Stimulated activated CD8-positive, alpha-beta memory T cell treated with anti-CD3 and anti-CD28 coated beads, Interleukin-2, amount 100 ng/mL, for 1 hour (primary cell): ENCODE measurements at regions not wholly inside any gene's neighbourhood (a gene's known extent, or its start where the extent isn't known, plus 50 kb on each side); places are given as distances from the start of the nearest gene placed in this dataset.

Source experiments
- DNase-seq, 2 donors: peaks; one replicate each; pipeline ENCODE4 v3.0.0-alpha.2; 2020; ENCODE audit warnings: low read depth in 2 of 2

- no peak for DNase-seq
These were observed 1241.5 kb downstream of the BRD1 start for GRCh38 chr22:48585916-48586798.

GRCh38 chr22:48584170-48584569, 1243.5 kb downstream of the BRD1 start:
- no peak for DNase-seq

DNA sequence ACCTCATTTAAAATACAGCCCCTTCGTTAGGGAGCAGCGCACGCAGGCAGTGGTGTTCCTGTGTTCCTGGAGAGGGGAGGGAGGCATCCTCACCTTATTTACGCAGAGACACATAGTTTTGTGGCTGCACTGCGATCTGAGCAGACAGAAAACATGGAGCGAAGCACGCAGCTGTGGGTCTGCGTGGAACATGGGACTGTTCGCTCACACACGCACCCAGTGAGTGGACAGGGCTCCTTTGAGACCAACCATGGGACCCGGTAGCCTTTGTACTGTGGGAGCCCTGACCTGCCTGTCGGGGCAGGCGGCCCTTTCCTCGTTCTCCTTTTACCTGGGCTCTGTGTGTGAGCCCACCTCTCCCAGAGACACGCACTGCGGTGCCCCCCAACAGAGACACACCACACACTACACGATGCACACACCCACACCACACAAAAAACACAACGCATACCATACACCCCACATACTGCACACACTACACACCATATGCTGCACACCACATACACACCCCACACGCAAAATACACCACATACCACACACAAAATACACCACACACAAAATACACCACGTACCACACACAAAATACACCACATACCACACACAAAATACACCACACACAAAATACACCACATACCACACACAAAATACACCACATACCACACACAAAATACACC, 1245.7 kb downstream of the BRD1 start:
- DNase-seq, result no peak

- no peak for DNase-seq
These were observed 1246.4 kb downstream of the BRD1 start for GRCh38 chr22:48581205-48581766.

DNA sequence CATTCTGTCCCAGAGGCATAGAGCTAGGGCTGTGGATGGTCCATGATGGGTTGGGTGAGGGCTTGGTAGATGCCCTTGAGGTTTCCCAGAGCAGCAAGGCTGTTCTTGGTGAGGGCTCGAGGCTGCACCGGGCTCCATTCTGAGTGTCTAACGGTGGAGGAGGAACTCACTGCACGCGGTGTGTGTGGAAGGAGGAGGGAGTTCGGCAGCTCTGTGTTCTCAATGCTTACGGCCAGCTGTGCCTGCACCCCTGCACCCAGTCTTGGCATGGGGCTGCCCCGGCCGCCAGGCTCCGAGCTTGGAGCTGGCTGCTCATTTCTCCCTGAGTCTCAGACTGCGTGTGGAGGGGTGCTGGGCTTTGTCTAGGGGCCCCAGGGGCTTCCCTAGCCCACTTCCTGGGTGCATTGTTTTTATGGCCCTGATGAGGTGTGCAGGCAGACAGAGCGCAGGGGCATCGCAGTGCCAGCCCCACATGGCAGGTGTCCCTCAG, 1247.1 kb downstream of the BRD1 start:
- DNase-seq, result no peak

GRCh38 chr22:48579928-48580309, 1247.8 kb downstream of the BRD1 start:
- DNase-seq, result no peak

GRCh38 chr22:48579043-48579927, 1248.4 kb downstream of the BRD1 start:
- no peak for DNase-seq

GRCh38 chr22:48578138-48579042, 1249.3 kb downstream of the BRD1 start:
- no peak for DNase-seq

DNA sequence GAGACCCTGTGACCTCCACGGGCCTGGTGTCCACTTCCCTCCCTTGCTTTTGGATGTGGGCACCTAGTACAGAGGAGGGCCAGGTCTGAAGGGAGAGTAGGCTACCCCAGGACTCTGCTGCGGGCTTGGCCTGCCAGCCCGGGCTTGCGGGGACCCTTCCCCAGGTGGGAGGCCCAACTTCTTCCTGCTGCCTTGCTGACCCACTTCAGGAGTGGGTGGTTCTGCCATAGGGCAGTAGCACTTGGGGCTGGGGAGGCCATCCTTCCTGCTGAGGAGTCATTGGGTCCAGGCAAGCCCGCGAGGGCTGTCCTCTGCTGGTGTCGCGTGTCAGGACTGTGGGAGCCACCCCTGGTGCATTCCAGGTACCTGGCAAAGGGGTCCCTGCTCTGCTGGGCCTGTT, 1250.0 kb downstream of the BRD1 start:
- DNase-seq, result no peak

DNA sequence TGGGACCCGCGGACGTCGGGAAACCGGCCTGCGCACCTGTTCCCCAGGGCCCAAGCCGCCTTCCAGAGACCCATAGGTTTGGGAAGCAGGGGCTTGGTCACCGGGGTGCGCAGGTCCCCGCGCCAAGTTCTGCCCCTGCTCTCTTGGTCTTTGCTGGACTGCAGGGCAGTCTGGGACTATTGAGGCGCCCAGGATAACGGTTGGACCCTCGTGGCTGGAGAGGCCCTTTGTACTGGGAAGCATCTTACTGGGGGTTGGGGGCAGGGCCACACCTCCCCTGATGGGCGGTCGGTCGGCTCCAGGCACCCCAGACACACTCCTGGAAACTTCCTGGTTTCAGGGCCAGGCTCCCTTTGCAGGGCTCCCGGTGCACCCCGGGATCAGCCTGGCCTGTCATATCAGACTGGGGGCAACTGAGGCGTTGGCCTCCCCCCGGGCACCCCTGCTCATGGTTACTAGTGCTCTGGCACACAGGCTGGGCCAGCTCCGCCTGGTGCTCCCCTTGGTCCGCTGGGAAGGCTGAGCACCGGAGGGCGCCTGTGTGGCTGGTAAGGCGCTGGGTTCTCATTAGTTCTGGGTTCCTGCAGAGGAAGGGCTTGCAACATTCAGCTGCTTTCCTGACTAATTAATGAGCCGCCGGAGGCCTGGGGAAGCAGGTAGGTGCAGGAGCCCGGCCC, 1250.5 kb downstream of the BRD1 start:
- DNase-seq, result no peak

DNA sequence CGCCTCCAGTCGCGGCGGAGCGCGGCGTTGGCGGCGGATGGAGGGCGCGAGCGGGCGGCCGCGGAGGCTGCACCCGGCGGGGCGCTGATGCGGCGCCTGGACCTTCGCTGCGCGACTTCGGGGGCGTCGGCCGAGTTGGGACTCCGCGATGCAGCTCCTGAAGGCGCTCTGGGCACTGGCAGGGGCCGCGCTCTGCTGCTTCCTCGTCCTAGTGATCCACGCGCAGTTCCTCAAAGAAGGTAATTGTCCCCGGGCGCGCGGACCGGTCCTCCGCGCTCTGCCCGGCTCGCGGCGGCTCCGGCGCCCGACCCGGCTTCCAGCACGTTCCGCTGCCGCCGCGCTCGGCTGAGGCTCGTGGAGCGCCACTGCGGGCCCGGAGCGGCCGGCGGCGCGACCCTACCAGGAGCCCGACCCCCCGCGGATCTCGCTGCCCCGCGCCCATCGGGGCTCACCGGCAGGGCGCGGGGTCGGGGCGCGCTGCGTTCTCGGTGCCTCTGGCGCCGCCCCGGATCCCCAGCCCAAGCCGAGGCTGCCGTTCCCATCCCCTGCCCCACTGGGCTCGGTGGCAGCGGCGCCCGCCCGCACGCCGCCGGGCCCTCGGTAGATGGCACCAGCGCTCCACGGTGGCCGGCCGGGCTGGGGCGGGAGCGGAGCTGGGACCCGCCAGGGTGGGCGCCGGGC, 1251.2 kb downstream of the BRD1 start:
- DNase-seq, result no peak

DNA sequence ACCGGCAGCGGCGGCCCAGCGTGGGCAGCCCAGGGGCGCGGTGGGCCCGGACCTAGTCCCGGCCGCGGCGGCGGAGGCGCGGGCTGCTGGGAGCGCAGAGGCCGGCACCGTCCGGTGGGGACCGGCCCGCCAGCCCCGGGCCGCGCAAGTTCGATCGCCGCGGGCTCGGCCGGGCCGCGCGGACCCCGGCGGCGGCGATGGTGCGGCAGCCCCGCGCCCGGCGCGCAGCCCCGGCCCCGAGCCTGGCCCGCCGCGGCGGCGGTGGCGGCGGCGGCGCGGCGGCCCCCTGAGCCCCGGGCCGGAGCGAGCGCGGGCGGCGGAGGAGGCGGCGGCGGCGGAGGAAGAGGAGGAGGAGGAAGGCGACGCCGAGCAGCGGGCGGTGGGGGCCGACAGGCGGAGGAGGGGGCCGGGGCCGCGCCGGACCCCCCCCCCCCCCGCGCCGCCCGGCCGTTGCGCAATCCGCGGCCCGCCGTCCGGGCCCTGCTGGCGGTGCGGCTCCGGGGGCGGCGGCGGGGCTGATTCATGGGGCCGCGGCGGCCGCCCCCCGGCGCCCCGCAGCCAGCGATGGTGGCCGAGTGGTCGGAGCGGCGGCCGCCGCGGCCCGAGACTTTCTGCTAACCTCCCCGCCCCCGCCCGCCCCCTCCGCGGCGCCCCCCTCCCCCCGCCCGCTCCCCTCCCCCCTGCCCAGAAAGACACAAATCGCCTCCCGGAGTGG, 1251.9 kb downstream of the BRD1 start:
- DNase-seq, result no peak

- no peak for DNase-seq
These were observed 1252.7 kb downstream of the BRD1 start for GRCh38 chr22:48574776-48575617.

- no peak for DNase-seq
These were observed 1253.9 kb downstream of the BRD1 start for GRCh38 chr22:48573766-48574165.

GRCh38 chr22:48572951-48573350, 1254.7 kb downstream of the BRD1 start:
- DNase-seq, result no peak

GRCh38 chr22:48570912-48571311, 1256.8 kb downstream of the BRD1 start:
- no peak for DNase-seq

DNA sequence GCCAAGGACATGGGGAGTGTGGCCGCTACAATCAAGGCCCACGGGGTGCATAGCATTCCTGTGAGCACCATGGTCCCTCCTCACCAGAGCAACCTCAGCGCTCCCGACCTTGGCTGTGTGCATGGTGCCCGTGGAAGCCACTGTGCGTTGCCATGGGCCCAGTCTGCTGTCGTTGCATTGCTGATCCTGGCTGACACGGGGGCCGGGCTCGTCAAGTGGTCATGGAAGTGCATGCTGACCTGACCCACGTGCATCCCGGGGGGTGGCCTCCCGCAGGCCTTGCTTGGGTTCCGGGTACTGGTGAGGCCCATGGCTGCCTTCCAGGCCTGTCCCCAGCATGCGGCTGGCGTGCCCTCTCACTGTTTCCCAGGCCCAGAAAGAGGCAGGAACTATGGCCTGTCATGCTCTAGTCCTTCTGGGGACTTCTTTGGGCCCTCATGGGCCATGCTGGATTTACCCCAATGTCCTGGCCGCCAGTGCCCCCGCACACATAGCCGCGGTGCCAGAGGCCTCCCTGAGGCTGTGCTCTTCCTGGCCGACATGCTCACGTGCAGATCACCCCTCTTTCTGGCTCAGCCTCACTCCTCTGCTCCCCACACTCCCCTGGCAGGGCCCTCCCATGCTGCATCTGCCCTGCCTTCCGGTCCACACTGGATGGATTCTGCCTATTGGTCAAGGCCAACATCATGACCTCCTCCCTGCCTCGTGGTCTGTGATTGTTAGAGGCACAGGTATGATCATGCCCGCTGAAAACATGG, 1258.0 kb downstream of the BRD1 start:
- no peak for DNase-seq
